GM21786 (cell line): ENCODE measurements at regions not wholly inside any gene's neighbourhood (a gene's known extent, or its start where the extent isn't known, plus 50 kb on each side); places are given as distances from the start of the nearest gene placed in this dataset.
"Not testable (repeated sequence)": the region's sequence is repeated elsewhere in the genome, so short reads cannot be mapped to it uniquely, and the experiment has no call there.

ENCODE experiments used
- ATAC-seq: cut with Tn5 transposase; IDR thresholded peaks from one replicate; pipeline ENCODE4 v1.9.1; 2021; ENCODE audit not compliant: unreplicated experiment

DNA sequence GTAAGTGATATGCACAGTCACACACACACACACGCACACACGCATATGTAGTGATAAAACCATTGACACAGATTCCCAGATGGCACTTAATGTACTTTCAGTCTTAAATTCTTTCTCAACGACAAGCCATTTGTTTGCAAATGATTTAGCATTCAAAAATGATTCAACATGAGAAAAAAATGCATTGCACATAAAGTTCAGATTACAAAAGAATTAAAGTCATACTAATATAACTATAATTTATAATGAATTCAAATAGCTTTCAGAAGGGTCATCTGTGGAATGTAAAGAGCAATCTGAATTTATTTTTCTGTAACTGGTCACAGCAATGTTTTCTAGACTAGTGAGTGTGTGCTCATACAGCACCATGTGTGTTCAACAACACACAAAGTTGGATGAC is 521.6 kb upstream of the ZNF337 start:
- ATAC-seq, result no peak

DNA sequence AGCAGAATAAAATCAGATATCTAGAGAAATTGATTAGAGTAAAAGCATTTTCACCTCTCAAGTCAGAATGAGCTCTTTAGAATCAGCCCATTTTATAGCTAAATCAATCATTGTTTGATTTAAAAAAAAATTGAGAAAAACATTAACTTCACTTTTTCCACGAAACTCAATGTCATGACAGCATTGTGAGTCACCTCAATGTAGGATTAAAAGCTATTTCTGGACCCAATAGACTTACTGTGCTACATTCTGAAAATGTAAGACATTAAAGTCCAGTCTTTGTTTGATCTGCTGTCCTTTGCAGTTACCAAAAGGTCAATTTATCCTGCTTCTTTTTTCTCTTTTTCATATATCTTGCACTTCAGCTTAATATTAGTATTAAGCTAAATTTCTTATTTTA is 519.4 kb upstream of the ZNF337 start:
- no peak for ATAC-seq

DNA sequence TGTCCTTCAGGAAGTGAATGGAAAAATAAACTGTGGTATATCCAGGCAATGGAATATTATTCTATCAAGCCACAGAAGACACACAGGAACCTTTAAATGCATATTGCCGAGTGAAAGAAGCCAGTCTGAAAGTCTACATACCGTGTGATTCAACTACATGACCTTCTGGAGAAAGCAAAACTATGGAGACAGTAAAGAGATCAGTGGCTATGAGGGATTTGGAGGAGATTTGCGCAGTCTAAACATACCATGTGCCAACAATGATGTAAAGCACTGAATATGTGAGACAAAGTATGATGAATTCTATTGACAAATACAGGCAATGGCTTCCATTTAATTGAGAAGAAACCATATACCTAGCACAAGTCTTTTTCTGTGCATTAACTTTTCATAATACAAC is 518.3 kb upstream of the ZNF337 start:
- no peak for ATAC-seq

DNA sequence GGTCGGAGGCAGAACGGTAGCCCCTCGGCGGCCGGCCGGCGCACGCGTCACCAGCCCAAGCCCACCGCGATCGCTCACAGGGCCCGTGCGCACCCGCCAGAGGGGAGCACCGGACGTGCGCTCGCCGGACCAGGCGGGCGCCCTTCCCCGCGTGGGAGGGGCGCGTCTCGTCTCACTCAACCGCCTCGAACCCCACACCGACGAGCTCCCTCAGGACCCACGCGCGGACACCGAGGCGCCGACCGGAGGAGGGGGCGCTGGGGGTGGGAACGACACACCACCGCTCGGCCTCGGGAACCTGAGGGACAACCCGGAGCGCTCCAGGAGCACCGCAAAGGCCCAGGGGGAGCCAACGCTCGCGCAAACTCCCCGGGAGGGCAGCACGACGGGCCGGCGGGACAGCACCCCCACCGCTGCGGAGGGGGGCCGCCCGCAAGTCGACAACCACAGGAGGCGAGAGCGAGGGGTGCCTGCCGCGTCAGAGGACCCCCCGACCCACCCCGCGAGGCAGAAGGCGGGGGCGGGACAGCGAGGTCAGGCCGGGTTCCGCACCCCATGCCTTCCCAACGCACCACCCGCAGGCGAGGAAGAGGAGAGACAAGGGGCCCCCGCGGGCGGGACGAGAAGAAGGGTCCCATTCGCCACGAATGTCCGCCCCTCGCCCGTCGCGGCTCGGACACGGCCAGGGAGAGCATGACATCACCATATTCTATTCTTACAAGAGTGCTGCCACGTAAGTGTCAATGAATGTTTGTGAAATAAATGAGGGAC is 512.7 kb upstream of the ZNF337 start:
- ATAC-seq, result no peak

DNA sequence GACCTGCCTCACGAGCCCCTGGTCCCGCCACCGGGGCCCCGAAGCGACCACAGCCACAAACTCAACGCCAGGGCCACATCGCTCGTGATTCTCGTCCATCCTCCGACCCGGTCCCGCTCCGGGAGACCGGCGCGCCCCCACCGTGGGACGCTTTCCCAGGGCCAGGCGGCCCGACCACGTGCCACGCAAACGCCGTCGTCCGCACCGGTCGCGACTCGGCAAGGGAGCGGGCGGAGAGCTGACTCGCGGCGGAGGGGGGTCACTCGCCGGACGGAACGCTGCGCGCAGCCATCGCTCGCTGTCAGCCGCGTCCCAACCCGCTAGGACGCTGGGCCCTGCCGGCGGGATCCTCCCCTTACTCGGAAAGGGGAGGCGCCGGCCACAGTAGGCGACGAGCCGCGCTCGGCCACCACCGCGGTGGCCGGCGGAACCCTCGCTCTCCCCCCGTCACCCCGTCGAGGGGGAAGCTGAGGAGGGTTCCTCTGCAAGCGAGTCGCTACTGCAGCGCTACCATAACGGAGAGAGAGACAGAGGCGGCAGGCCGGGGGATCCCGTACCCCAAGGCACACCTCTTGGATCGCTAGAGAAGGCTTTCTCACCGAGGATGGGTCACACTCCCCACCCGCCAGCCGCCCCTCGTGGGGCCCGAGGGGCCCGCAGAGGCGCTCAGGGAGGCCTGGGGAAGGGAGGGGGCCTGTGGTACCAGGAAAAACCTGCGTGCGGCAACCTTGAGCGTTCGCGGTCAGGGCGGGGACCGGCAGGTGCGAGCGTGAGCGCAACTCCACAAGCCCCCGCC is 511.8 kb upstream of the ZNF337 start:
- no peak for ATAC-seq

DNA sequence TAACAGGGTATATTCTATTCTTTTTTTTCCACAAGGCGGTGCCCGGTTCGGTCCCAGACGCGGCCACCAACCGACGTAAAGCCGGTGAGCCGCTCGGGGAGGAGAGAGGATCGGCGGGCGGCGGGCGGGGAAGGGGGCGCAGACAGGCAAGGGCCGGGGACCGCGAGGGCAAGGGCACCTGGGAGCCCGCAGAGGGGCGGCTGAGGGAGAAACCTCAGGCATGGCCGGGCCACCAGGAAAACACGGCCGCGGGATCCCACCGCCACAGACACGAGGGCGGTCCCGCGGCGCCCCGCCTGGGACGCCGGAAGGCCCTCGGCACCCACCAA is 511.3 kb upstream of the ZNF337 start:
- ATAC-seq, result not testable (repeated sequence)

DNA sequence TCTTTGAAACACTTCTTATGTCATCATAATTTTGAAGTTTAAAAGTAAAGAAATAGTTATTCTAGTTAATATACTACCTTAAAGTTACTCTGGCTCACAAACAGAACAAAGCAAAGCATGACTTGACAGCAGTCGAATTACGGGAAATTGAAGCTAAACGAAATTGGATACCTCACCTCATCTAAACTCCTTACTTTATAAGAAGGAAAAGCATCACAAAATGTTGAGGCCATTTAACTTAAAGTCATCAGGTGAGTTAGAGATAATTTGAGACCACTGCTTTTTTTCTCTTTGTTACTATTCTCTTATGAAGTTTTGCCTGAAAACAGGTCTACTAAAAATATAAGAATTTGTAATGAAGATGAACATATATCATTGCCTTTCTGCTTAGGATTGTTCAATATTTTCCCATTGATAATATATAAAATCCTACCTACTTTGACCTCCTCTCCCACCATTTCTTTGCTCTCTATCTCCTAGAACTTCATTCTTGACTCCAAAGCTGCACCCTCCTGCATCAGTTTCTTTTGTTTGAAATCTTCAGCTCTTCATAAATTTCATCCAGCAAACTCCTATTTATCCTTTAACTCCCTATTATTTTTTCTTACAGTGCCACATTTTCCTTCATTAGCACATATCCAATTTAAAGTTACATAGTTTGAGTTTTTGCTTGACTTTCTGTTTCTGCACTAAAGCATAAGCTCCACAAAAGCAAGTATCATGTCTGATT is 510.7 kb upstream of the ZNF337 start:
- no peak for ATAC-seq

DNA sequence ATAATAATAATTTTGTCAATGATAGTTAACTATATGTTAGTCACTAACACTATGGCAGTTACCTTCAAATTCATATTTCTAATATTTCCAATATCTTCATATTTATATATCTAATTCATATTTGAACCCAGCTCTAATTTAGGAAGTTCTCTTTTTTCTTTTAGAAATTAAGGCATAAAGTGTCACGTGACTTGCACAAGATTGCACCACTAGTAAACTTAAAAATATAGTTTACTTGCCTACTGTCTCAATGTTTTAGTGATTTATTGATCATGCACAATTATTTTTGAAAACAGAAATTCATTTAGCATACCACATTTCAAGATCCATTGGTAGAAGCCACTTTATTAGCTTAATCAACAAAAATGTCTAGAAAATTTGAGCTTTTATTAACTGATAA is 508.7 kb upstream of the ZNF337 start:
- no peak for ATAC-seq

DNA sequence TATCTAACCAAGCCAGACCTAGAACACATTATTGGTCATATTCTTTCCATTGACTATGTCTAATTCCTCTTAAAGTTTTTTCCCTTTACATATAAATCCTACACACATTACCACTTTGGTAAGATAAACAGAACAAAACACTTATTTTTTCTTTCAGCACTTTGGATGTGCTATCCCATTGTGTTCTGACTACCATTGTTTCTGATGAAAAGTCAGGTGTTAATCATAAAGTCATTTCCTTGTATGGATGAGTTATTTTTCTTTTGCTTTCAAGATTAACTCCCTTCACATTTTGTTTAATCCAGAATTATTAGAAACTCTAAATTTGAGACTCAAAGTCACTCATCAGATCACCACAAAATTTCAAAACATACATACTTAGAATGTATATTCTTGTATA is 504.4 kb upstream of the ZNF337 start:
- not testable (repeated sequence) for ATAC-seq

DNA sequence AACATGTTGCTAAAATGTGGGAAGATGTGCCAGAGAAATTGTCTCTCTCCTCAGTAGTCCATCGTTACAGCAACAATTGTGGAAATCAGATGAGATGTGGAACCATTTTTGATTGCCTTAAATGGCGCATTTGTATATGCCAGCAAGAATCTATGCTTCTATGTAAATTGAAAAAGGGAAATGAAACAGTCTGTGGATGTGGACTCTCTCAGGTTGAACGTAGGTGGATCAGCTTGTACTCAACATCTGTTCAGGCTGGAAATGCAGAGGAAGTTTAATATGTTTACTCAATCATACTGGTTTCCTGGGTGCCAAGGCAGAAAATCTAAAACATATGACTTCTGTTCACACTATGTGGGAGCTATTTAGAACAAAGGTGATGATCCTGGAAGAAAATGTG is 490.7 kb upstream of the ZNF337 start:
- ATAC-seq, result not testable (repeated sequence)

DNA sequence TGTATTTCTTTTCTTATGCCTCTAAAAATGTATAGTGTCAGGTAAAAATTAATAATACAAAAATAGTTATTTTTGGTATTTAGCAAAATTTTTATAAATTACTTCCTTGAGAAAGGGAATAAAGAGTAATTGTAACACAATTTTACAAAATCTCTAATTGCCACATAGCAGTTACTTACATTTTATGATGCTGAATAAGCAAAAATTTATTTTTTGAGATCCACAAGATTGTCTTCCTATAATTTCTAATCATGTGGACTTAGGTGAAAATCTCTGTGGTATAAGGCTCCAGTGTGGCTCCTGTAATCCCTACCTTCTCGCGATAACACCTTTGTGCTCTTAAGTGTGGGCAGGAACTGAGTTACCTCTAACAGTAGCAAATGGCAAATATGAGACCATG is 487.1 kb upstream of the ZNF337 start:
- not testable (repeated sequence) for ATAC-seq

DNA sequence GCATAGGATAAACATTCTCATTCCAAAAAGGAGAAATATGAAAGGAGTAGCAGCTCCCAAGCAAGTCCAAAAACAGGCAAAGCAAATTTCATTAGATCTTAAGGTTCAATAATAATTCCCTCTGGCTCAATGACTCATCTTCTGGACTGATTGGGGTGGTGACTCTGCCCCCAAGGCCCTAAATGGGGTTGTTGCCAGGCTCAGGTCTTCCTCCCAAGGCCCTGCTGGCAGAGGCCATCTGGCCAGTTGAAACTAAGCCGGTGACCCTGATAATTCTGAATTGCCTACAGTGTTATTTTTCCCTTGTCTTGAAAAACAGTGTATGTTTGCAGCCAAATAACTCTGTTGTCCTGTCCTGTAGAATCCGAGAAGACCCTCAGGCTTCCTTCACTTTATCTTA is 484.7 kb upstream of the ZNF337 start:
- ATAC-seq, result not testable (repeated sequence)

DNA sequence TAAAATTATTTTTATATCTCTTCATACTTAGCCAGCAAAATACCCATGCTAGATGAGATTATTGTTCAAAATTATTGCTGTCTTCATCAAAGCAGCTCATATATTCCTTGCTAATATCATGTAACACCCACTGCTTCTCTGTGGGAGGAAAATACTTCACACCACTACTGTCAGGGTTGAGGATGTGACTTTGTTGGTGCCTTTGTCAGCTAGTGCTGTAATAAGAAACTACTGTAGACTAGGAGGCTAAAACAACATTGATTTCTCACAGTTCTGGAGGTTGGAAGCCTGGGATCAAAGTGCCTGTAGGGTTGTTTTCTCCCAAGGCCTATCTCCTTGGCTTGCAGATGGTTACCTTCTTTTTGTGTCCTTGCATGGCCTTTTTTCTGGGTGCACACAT is 475.2 kb upstream of the ZNF337 start:
- ATAC-seq, result not testable (repeated sequence)

DNA sequence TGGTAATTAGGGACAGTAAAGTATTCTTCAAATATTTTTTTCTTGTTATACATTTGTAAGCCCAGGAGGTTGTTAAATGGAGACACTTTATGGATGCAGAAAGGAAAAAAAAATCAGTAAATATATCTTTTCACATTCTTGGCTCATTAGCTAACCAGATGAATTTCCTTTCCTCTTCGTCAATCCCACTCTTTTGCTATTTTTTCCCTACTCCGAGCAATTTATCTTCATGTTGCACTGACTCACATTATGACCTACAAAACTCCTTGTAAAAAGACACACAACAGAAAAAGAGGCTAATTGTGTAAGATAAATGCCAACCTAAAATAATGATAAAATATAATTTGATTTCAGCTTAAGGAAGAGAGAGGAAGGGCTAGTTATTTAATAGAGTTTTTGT is 472.9 kb upstream of the ZNF337 start:
- ATAC-seq, result no peak

DNA sequence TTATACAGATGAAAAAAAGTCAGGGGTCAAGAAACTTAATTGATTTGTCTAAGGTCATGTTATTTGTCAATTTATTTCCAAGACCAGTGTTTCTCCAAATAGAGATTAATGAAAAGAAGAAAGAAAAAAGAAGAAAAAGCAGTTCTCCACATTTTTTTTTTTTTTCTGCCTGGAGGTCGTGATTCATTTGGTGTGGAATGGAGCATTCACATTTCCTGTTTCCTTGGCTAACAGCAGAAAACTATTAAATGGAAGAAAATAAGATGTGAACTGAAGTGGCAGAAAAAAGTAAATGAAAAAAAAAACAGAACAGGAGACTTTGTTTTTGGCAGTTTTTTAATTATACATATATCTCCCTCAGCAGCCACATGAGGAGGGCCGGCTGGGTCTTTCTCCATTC is 470.8 kb upstream of the ZNF337 start:
- no peak for ATAC-seq

DNA sequence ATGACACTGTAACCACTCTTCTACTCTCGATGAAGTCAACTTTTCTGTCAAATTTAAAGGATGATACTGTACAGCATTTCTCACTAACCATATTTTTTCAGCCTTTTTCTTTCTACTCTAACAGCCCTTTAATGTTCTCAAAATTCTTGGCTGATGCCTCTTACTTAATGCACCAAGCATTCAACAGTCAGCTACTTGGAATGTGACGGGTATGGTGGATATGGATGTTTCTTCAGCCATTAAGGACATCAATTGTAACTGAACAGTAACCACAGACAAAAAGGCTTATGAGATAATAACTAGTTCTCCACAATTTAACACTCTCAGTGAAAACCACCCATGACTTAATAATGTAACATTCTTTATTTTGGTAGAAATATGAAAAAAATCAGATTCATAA is 467.2 kb upstream of the ZNF337 start:
- ATAC-seq, result no peak

DNA sequence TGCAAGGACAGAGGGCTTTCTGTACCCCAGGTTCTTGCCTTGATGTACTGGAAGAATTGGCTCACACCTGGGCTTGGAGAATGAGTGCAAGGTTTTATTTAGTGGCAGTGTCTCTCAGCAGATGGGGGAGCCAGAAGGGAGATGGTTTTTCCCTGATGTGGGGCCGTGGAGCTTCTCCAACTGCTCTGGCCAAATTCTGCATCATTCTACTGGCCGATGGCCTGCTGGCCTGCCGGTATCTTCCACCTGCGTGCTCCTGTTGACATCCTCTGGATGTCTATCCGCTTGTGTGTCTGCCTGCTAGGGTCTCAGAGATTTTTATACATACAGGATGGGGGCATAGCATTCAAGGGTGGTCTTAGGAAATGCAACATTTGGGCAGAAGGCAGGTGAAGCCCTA is 466.5 kb upstream of the ZNF337 start:
- not testable (repeated sequence) for ATAC-seq

DNA sequence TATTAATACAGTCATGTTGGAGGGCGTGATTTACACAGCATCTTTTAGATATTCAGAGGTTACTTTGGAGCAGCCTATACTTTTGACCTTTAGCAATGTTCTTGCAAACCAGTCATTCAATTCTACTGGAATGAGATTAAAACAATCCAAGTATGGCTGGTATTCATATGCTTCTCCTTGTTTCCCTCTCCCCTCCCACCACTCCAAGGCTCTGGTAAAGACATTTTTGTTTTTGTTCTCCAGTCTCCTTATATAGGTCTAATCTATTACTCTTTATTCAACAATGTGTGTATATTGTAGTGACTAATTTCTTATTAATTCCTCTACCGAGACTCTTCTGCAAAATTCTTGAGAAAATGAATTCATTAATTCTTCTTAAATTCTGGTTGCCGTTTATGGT is 465.1 kb upstream of the ZNF337 start:
- not testable (repeated sequence) for ATAC-seq

DNA sequence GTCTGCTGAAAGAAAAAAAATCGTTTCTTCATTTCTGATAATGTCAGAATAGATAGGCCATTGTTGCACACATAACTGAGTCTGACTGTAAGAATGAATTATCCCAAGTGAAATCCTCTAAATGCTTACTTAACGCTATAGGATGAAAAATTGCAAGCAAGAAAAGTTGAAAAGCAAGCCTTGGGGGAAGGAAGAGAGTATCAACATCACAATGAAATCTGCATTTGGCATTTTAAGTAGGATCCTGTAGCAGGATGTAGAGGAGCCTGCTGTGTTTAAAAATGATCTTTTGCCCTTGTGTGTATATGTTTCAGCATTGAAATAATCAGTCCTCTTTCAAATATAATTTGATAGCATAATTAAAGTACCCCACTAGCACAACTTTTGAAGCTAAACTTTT is 464.3 kb upstream of the ZNF337 start:
- ATAC-seq, result not testable (repeated sequence)

DNA sequence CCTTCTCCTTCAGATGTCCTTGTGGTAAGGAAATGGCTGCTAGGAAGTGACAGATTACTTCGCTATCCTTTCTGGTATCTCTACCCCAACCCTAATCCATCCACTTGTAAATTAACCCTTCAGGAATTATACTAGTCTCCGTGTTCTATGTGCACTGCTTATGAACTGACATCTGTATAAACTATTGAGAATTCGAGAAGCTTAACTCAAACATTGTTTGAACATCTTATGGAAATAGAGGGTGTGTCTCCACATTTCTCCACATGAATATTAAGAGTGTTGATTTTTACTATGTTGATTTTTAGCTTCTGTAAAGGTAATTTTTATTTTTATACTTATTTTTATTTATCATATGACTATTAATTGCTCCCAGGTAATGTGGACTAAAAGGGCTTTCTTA is 457.6 kb upstream of the ZNF337 start:
- ATAC-seq, result no peak

DNA sequence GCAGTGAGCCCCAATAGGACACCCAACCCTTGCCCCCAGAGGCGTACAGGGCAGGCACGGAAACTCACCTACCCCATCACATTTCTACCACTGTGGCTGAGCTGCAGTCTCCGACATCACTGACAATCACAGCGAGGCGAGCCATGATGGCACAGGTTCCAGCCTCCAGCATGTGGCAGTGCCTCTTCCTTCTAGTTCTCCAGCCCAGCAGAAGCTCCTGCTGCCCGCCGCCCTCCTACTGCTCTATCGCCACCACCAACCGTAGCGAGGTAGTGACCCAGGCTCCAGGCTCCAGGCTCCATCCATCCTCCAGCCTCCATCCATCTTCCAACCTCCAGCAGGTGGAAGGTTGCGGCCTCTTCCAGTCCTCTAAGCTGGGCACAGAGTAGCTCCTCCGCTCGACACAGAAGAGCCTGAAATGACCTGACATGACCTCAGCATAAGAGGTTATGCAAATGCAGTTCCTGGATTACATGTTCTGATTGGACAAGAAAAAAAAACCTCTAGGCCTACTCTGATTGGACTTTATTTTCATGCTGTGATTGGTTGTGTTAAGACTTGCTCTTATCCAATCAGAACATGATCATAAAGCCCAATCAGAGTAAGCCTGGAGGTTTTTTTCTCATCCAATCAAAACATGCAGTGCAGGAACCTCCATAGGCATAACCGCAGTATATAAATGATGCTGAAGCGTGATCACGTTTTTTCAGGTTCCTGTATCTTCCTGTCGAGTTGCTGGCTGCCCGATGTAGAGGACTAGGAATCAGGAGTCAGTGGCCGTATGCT is 438.9 kb upstream of the ZNF337 start:
- no peak for ATAC-seq
